Erythroblast (primary cell): ENCODE measurements at regions not wholly inside any gene's neighbourhood (a gene's known extent, or its start where the extent isn't known, plus 50 kb on each side); places are given as distances from the start of the nearest gene placed in this dataset.

Experiments
- GATA1 ChIP-seq: IDR thresholded peaks from 2 replicates; pipeline ENCODE4 v1.6.1; 2011; ENCODE audit warnings: low read depth, mild to moderate bottlenecking, control low read depth, low read length, moderate library complexity
- POLR2A ChIP-seq: IDR thresholded peaks from 2 replicates; pipeline ENCODE4 v1.6.1; 2011; ENCODE audit warnings: mild to moderate bottlenecking, low read length

DNA sequence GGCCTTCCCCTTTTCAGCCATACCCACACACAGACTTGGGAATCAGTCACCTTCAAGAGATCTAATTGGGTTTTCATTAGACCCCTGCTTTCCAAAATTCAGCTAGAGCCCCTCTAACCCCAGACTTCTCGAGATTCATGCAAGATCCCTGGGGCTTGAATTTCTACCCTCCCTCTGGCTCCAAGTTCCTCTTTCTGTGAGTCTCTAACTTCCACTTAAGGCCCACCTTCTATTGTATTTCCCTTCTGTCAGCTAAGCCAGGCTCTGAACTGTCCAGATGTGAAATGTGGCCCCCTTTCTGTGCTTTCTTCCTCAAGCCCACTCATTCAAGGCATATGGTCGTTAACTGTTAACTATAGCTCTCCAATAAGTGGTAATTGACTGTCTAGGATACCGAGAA is 132.2 kb downstream of the ZNF365 start:
- no peak for TF ChIP-seq POLR2A
- TF ChIP-seq GATA1, result no peak
